Natural killer cell (primary cell): ENCODE measurements at regions not wholly inside any gene's neighbourhood (a gene's known extent, or its start where the extent isn't known, plus 50 kb on each side); places are given as distances from the start of the nearest gene placed in this dataset.

Experiments used
- ATAC-seq, 3 donors: fragments of 150-1000 bp in 2 of 3; fragments of 200-7000 bp in 1 of 3; cut with Tn5 transposase; 1 replicate in 1 of 3; 2 replicates in 2 of 3; pipeline ENCODE4 v1.10.0; 2021; ENCODE audit warnings: mild to moderate bottlenecking in 2 of 3, moderate library complexity in 2 of 3
- DNase-seq, 2 donors: peaks; one replicate each; pipeline versions ENCODE4 v3.0.0 to v3.0.0-alpha.2; 2013 to 2021; ENCODE audit warnings: mixed read lengths in 1 of 2
- H3K27ac ChIP-seq: one replicate; pipeline ENCODE4 v1.5.1; 2013; ENCODE audit warnings: mild to moderate bottlenecking, low read length
- H3K27me3 ChIP-seq: one replicate; pipeline ENCODE4 v1.6.1; 2013; ENCODE audit warnings: low read length; ENCODE audit not compliant: control insufficient read depth, insufficient read depth
- H3K36me3 ChIP-seq: one replicate; pipeline ENCODE4 v1.6.1; 2013; ENCODE audit warnings: low read length; ENCODE audit not compliant: control insufficient read depth, insufficient read depth
- H3K4me1 ChIP-seq: one replicate; pipeline ENCODE4 v1.6.1; 2013; ENCODE audit warnings: low read length; ENCODE audit not compliant: control insufficient read depth, insufficient read depth
- H3K4me3 ChIP-seq: one replicate; pipeline ENCODE4 v1.5.1; 2013; ENCODE audit warnings: low read length
- H3K9me3 ChIP-seq: one replicate; pipeline ENCODE4 v1.6.1; 2013; ENCODE audit warnings: low read length; ENCODE audit not compliant: control insufficient read depth, insufficient read depth
- H3K27ac Mint-ChIP-seq, 2 donors: one replicate each; pipeline ENCODE4 v1.8.0; 2022; ENCODE audit warnings: mild to moderate bottlenecking in 2 of 2, mixed read lengths in 2 of 2, moderate library complexity in 1 of 2
- H3K27me3 Mint-ChIP-seq, 2 donors: one replicate each; pipeline ENCODE4 v1.8.0; 2022; ENCODE audit warnings: low read depth in 2 of 2, mixed read lengths in 2 of 2
- H3K36me3 Mint-ChIP-seq: one replicate; pipeline ENCODE4 v1.8.0; 2022; ENCODE audit warnings: mixed read lengths
- H3K4me1 Mint-ChIP-seq, 2 donors: one replicate each; pipeline ENCODE4 v1.8.0; 2022; ENCODE audit warnings: mixed read lengths in 2 of 2
- H3K4me3 Mint-ChIP-seq: one replicate; pipeline ENCODE4 v1.8.0; 2022; ENCODE audit warnings: mild to moderate bottlenecking, moderate library complexity, mixed read lengths
- H3K9me3 Mint-ChIP-seq, 2 donors: one replicate each; pipeline ENCODE4 v1.8.0; 2022; ENCODE audit warnings: mixed read lengths in 2 of 2
- WGBS: methylation state at CpG from one replicate; pipeline ENCODE4 v1.1.7; 2013; ENCODE audit warnings: missing lambda C conversion rate; ENCODE audit not compliant: insufficient coverage; 5-methylcytosine and 5-hydroxymethylcytosine counted together
- intact Hi-C: fragments of 100-400 bp; cut with micrococcal nuclease; formaldehyde crosslinking; loops from one replicate; pipeline ENCODE4 v1.14.2; 2022
- TF ChIP-seq, protein P1 (sequence below): fragments of 200-600 bp; IDR thresholded peaks from one replicate; pipeline ENCODE4 v1.8.0; 2022; ENCODE audit warnings: antibody characterized with exemption

DNA sequence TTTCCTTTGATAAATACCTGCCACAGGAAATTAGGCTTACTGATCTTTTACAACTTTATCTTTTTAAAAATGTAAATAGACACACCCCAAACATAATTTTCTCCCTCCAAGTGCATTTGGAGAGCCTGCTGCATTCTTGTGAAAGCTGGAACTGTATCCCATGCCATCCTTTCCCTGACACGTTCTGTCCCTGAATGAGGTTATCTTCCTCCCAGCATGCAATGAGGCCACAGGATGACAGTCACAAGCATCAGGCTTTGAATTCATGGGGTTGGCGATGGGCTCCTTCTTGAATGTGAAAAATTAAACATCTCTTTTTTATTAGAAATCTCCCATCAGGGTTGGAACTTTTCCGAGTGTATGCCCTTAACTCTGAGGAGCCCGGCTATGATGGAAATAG is 77.8 kb downstream of the CTAGE1 start:
- Mint-ChIP-seq H3K4me1 (peaks cover 66 to 84% of the 10 kb centered on the region in 2 donors), H3K27me3 (no peaks in the 10 kb centered on the region), H3K4me3 (no peak overlapping the region), H3K9me3 (no peaks in the 10 kb centered on the region), H3K27ac (peak overlapping the region; percentile 92 to 97), H3K36me3 (no peaks in the 10 kb centered on the region)
- no peak for DNase-seq
- Histone ChIP-seq H3K27ac (peak overlapping the region; percentile 1), H3K27me3 (no peaks in the 10 kb centered on the region), H3K4me3 (no peak overlapping the region), H3K36me3 (no peaks in the 10 kb centered on the region), H3K4me1 (peaks cover 78% of the 10 kb centered on the region), H3K9me3 (no peaks in the 10 kb centered on the region)
- TF ChIP-seq, protein P1, sequence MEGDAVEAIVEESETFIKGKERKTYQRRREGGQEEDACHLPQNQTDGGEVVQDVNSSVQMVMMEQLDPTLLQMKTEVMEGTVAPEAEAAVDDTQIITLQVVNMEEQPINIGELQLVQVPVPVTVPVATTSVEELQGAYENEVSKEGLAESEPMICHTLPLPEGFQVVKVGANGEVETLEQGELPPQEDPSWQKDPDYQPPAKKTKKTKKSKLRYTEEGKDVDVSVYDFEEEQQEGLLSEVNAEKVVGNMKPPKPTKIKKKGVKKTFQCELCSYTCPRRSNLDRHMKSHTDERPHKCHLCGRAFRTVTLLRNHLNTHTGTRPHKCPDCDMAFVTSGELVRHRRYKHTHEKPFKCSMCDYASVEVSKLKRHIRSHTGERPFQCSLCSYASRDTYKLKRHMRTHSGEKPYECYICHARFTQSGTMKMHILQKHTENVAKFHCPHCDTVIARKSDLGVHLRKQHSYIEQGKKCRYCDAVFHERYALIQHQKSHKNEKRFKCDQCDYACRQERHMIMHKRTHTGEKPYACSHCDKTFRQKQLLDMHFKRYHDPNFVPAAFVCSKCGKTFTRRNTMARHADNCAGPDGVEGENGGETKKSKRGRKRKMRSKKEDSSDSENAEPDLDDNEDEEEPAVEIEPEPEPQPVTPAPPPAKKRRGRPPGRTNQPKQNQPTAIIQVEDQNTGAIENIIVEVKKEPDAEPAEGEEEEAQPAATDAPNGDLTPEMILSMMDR, result no peak
- ATAC-seq, result no peak
- WGBS, result 96% methylated on average over 4 of the region's 4 CpGs
- intact Hi-C loops, result loop anchor here (10.0 kb wide), 1 partner anchor 175 kb away; the partner anchor contains the start of gene GATA6

DNA sequence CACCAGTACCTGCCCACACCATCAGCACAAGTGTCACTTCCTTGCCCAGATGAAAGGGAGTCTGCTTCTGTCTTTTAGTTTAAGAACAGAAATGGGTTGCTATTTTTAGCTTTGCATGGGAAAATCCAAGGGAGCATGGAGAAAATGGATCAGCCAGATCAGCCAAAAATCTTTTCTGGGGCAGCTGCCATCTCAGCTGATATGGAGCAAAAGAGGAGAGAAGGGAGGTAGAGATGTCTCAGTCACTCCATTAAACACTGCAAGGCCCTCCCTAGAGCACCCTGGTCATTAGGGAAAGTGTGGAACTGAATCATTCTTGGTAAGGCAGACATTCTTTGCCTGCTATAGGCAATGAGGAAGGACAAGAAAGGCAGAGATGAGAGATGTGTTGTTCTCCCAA is 79.9 kb downstream of the CTAGE1 start:
- peak overlapping the region; percentile 50 to 77 for H3K27ac Mint-ChIP-seq
- H3K4me3 Mint-ChIP-seq, result peak overlapping the region; percentile 22
- H3K4me1 ChIP-seq, result peaks cover 60% of the 10 kb centered on the region

DNA sequence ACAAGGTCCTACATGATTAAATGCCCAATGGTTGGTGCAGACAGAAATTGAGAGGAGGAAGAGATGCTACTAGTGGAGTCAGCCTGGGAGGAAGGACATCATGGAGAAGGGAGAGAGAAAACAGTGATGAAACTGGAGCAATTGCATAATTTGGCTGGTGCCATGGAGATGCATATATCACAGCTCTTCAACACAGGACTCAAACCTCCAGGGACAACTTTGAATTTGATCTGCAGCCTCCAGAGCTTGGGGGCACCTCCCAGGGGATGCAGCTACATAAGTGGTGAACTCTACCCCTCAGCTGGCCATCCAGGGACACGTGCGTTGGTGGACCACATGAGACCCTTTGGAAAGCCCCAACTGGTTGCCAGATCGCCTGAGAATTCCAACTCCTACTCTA is 80.4 kb downstream of the CTAGE1 start:
- Mint-ChIP-seq H3K4me1 (peaks cover 50 to 68% of the 10 kb centered on the region in 2 donors), H3K9me3 (no peaks in the 10 kb centered on the region), H3K4me3 (no peak overlapping the region), H3K27me3 (no peaks in the 10 kb centered on the region), H3K36me3 (no peaks in the 10 kb centered on the region), H3K27ac (peak overlapping the region in 1 of 2 donors; percentile 77)
- no peaks in the 10 kb centered on the region for H3K36me3 ChIP-seq
- intact Hi-C loops, result no loop called here
- H3K27ac ChIP-seq, result no peak overlapping the region
- H3K27me3 ChIP-seq, result no peaks in the 10 kb centered on the region
- peaks cover 55% of the 10 kb centered on the region for H3K4me1 ChIP-seq
- ATAC-seq, result no peak
- no peaks in the 10 kb centered on the region for H3K9me3 ChIP-seq
- WGBS, result 55% methylated on average over 3 of the region's 3 CpGs
- no peak for DNase-seq
- TF ChIP-seq, protein P1, result no peak
- H3K4me3 ChIP-seq, result no peak overlapping the region

More for the DNA sequence above, 79.9 kb downstream of the CTAGE1 start:
- H3K27ac ChIP-seq, result no peak overlapping the region
- no peak for ATAC-seq
- no peaks in the 10 kb centered on the region for H3K36me3 ChIP-seq
- Mint-ChIP-seq H3K9me3 (no peaks in the 10 kb centered on the region), H3K27me3 (no peaks in the 10 kb centered on the region), H3K36me3 (no peaks in the 10 kb centered on the region), H3K4me1 (peaks cover 55 to 71% of the 10 kb centered on the region in 2 donors)
- no peaks in the 10 kb centered on the region for H3K27me3 ChIP-seq
- H3K9me3 ChIP-seq, result no peaks in the 10 kb centered on the region
- intact Hi-C loops, result no loop called here
- H3K4me3 ChIP-seq, result no peak overlapping the region
- no peak for DNase-seq
- TF ChIP-seq, protein P1, result no peak

DNA sequence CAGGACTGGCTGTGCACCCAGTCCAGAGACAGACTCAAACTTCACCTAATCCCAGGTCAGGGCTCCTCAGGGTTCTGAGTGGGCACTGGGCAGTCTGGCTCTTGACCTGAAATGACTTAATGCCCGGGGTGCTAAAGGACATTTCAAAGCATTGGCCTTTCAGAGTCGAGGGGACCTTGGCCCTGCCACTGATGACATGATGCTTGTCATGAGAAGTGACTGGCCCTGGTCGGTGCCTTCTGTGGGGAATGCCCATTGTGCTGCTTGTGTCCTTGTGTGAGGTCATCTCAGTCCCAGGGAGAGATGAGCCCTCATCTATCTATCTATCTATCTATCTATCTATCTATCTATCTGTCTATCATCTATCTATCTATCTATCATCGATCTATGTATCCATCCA is 81.3 kb downstream of the CTAGE1 start:
- intact Hi-C loops, result no loop called here
- Mint-ChIP-seq H3K36me3 (no peaks in the 10 kb centered on the region), H3K4me1 (peaks cover 41 to 65% of the 10 kb centered on the region in 2 donors), H3K4me3 (no peak overlapping the region), H3K27me3 (no peaks in the 10 kb centered on the region), H3K27ac (no peak overlapping the region), H3K9me3 (no peaks in the 10 kb centered on the region)
- Histone ChIP-seq H3K9me3 (no peaks in the 10 kb centered on the region), H3K27me3 (no peaks in the 10 kb centered on the region), H3K4me1 (peaks cover 46% of the 10 kb centered on the region), H3K27ac (no peak overlapping the region), H3K36me3 (no peaks in the 10 kb centered on the region), H3K4me3 (no peak overlapping the region)
- ATAC-seq (no peak), DNase-seq (no peak)
- WGBS, result 90% methylated on average over 4 of the region's 4 CpGs
- TF ChIP-seq, protein P1, result no peak
